Raji (cell line): ENCODE measurements at regions not wholly inside any gene's neighbourhood (a gene's known extent, or its start where the extent isn't known, plus 50 kb on each side); places are given as distances from the start of the nearest gene placed in this dataset.

Experiments
- POLR2A ChIP-seq: IDR thresholded peaks from 2 replicates; pipeline ENCODE4 v1.6.1; 2011; ENCODE audit warnings: low read depth, low read length, control low read depth; ENCODE audit not compliant: insufficient read depth

DNA sequence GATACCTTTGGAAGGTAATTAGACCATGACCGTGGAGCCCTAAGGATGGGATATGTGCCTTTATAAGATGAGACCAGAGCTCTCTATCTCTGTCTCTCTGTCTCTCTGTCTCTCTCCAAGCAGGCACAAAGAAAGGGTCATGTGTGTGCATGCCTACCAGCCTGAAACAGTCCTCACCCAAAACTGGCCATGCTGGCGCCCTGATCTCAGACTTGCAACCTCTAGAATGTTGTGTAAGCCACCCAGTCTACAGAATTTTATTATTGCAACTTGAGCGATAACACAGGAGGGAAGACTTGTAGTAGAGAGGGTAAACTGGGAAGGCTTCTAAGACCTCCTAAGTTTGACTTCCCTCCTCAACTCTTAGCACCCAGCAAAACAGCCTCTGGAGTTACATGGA is 124.1 kb upstream of the SERTAD2 start:
- TF ChIP-seq POLR2A, result no peak

GRCh38 chr2:64779117-64779690 is 125.5 kb upstream of the SERTAD2 start:
- TF ChIP-seq POLR2A, result no peak

DNA sequence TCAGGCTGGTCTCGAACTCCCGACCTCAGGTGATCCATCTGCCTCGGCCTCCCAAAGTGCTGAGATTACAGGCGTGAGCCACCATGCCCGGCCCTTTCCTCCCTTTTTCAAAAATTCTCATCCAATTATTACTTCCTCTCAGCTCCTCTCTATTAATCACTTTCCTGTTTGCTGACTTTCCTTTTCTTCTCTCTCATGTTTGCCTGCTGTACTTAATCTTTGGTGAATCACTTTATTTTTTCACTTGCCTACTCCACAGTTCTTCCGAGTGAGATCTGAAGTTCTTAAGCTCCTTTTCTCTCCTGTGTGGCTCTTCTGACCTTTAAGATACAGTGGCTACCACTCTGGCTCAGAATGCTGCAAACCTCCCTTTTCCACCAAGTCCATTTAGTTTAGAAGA is 126.3 kb upstream of the SERTAD2 start:
- TF ChIP-seq POLR2A, result no peak

DNA sequence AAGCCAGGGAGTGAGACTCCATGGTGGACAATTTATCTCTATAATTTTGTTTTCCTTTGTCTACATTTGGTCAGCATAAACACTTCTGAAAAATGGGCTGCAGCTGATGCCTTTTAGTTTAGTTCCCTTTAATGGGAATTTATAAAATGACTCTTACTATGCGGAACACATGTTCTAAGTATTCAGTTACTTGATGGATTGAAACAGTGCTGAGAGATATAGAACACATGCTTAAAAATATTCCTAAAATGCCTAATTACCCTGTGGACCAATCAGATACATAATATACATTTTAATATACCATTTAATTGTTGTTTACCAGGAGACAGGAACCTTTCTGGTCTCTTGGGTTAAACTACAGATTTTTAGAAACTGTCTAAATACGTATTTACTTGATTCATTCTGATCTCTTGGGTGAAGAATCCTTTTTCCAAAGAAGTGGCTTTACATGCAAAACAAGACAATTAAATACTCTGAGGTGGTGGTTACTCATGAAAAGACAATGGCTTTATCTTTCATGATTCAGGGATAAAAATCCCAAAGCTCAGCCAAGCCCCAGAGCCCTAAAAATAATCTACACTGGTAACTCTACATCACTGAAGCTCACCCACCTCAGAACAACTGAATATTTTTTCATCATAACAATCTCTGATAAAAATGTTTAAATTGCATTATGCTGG is 128.1 kb upstream of the SERTAD2 start:
- no peak for TF ChIP-seq POLR2A

DNA sequence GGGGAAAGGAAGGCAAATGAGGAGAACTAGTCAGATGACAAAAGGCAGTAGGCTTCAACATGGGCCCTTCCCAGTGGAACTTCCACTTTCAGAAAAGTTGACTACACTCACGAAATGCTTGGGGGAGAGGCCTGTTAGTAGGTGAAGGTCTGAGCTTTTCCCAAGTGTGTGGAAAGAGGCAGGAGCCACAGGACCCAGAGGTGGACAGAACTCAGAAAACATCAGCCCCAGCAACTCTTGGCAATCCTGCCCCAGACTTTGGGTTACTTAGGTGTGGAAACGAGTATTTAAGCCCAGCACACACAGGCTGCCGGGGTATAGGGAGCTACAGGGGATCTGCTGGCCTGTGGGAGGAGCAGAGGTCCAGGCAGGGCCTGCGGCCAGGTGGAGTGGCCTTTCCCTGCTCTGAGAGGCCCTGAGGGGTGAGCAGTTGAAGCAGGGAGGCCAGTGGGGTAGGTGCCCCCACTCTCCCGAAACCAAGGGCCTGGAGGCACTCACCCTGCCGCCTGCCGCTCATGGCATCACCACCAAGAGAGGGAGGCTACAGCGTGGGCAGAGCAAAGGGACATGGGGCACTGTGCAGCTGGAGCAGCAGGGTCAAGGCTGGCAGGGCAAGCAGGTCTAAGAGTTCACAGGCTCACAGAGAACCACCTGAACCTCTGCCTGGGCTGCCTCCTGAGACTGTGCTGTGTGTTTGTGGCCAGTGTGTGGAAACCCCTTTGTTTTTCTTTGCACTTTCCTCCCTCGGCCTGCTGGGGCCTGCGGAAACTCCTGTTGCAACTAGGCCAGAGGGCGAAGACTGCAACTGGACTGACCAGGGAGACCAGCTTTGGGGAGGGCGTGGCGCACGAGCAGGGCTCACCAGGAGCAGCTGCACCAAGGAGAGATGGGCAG is 130.7 kb upstream of the SERTAD2 start:
- TF ChIP-seq POLR2A, result no peak

GRCh38 chr2:64785245-64785644 is 131.5 kb upstream of the SERTAD2 start:
- no peak for TF ChIP-seq POLR2A

DNA sequence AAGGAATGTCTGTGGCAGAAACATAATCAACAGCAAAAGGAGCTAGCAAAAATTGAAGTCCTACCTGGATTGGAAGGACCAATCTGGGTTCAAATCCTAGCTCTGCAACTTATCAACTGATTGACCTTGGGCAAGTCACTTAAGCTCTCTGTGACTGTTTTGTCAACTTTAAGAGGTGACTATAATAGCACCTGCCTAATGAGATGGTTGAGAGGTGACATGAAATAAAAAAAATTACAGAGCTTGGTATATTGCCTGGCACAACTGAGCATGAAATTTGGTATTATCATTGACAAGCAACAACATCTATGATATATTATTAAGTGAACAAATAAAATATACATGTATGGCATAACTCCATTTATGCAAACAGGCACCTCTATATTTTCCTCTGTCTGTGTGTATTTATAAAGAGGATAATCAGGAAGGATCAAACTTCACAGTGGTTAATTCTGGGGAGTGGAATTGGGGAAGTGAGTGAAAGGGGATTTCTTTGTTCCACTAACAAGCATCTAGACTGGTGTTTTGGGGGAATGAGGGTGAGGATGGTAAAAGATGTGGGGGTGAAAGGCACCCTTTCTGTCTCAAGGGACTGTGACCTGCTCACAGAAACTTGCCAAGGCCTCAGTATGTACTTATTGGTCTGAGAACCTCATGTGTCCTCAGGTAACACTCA is 132.8 kb upstream of the SERTAD2 start:
- no peak for TF ChIP-seq POLR2A

- no peak for TF ChIP-seq POLR2A
Observed at GRCh38 chr2:64787019-64787365, 133.3 kb upstream of the SERTAD2 start.

- no peak for TF ChIP-seq POLR2A
Observed at GRCh38 chr2:64787698-64788097, 134.0 kb upstream of the SERTAD2 start.

DNA sequence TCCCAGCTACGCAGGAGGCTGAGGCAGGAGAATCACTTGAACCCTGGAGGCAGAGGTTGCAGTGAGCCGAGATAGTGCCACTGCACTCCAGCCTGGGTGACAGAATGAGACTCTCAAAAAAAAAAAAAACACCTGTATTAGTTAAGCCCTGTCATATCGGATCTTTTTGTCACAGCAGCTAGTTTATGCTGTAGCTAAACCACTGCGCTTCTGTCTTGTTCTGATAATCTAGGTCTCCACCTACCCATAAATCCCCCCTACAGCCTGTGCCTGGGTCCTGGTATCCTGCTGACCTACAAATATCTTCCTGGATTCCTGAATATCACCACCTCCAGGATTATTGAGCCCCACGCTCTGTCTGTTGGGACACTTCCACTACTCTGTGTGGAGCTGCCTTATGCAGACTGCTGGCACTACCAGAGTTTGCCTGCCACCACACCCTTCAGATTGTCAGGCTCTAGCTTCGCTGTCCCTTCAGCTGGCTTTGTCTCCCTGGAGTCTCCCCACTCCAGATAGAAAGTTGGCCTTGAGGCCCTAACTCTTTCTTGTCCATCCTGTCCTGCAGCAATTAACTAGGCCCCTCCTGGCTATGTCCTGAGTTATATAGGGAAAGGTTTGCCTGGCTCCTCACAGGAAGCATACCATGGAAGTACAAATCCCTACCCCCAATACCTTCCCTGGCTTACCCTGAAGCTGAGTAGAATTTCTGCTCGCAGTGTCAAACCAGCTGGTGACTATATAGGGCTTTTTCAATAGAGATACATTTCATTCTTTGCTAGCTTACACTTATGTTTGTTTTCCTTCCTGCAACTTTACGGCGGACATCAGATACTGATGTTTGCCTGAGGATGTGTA is 136.0 kb upstream of the SERTAD2 start:
- TF ChIP-seq POLR2A, result no peak

DNA sequence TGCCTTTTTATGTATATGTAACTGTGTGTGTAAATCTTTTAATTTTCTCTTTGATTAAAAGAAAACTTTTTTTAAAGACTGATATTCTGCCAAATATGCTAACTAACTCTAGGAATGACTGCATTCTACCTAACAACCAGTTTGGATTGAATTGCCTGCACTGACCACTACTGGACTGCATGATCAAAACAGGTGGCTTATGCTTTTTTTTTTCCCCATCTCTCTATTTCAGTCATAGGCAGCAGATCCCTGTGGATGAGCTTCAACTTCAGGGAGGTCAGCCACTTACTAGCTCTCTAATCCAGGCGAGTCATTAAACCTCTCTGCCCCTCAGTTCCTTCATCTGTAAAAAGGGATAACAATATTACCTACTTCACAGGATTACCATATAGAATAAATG is 138.6 kb upstream of the SERTAD2 start:
- no peak for TF ChIP-seq POLR2A

- TF ChIP-seq POLR2A, result no peak
Observed at GRCh38 chr2:64792995-64793639, 139.4 kb upstream of the SERTAD2 start.

- no peak for TF ChIP-seq POLR2A
Observed at GRCh38 chr2:64793701-64794100, 140.0 kb upstream of the SERTAD2 start.

DNA sequence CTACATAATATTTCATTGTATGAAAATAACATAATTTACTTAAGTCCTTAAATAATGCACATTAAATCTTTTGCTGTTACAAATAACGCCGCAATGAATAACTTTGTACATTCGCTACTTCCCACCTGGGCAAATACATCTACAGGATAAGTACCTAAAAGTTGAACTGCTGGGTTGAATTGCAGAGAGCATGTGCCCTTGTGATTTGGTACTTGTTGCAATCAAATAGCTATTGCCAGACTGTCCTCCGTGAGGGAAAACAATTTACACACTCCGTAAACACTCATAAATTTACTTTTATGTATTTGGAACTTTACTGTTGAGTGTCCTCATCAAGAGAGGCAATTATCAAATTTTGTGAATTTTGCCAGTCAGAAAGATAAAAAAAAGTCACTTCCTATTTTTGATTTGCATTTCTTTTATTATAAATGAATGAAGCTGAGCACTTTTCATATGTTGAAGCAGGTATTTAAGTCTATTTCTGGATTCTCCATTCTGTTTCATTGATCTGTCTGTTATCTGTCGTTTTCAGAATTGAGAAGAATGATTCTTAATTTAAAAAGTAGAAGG is 140.8 kb upstream of the SERTAD2 start:
- no peak for TF ChIP-seq POLR2A
